ENCODE measurements at regions not wholly inside any gene's neighbourhood (a gene's known extent, or its start where the extent isn't known, plus 50 kb on each side); places are given as distances from the start of the nearest gene placed in this dataset.

GRCh38 chr2:223532712-223533111 is 69.4 kb downstream of the SCG2 start:
- ATAC-seq = no peak
- H3K27ac ChIP-seq = no peak overlapping the region
- 80% methylated on average over 1 of the region's 1 CpG; no CpG with 5 or more reads in 1 of the 2 donors for whole genome bisulfite sequencing, 2 donors (ENCODE audit: low coverage in 1 of 2)
- no peaks in the 10 kb centered on the region for H3K9me3 ChIP-seq
- peaks cover 0 to 8% (median 0%) of the 10 kb centered on the region in 3 donors for H3K4me1 ChIP-seq
- no peaks in the 10 kb centered on the region for H3K36me3 ChIP-seq
- TF ChIP-seq POLR2A (IDR thresholded peaks at IDR 0.05) (no peak), EP300 (IDR thresholded peaks at IDR 0.05) (no peak), POLR2AphosphoS5 (IDR thresholded peaks at IDR 0.05) (no peak), CTCF (IDR thresholded peaks at IDR 0.05) (no peak)
- H3K4me3 ChIP-seq = no peak overlapping the region
- no peaks in the 10 kb centered on the region for H3K27me3 ChIP-seq

- Histone ChIP-seq H3K27ac (no peak overlapping the region), H3K4me1 (peaks cover 5 to 20% (median 10%) of the 10 kb centered on the region in 3 donors), H3K4me3 (no peak overlapping the region), H3K36me3 (no peaks in the 10 kb centered on the region), H3K9me3 (no peaks in the 10 kb centered on the region), H3K27me3 (no peaks in the 10 kb centered on the region)
- no peak for ATAC-seq
- WGBS, 2 donors (ENCODE audit: low coverage in 1 of 2) = 54 to 67% methylated on average over 2 of the region's 2 CpGs
- TF ChIP-seq POLR2AphosphoS5 (IDR thresholded peaks at IDR 0.05) = no peak
- no peak for TF ChIP-seq EP300 (IDR thresholded peaks at IDR 0.05)
- no peak for TF ChIP-seq CTCF (IDR thresholded peaks at IDR 0.05)
- no peak for TF ChIP-seq POLR2A (IDR thresholded peaks at IDR 0.05)
Observed at GRCh38 chr2:223536546-223536945, 65.6 kb downstream of the SCG2 start.

GRCh38 chr2:223537115-223537514 is 65.0 kb downstream of the SCG2 start:
- Histone ChIP-seq H3K36me3 (no peaks in the 10 kb centered on the region), H3K4me3 (no peak overlapping the region), H3K27ac (no peak overlapping the region), H3K27me3 (no peaks in the 10 kb centered on the region), H3K9me3 (no peaks in the 10 kb centered on the region), H3K4me1 (peaks cover 5 to 20% (median 10%) of the 10 kb centered on the region in 3 donors)
- ATAC-seq = no peak
- TF ChIP-seq CTCF (IDR thresholded peaks at IDR 0.05) (no peak), EP300 (IDR thresholded peaks at IDR 0.05) (no peak), POLR2A (IDR thresholded peaks at IDR 0.05) (no peak), POLR2AphosphoS5 (IDR thresholded peaks at IDR 0.05) (no peak)
- WGBS, 2 donors (ENCODE audit: low coverage in 1 of 2) = 0% methylated on average over 1 of the region's 1 CpG; no CpG with 5 or more reads in 1 of the 2 donors

GRCh38 chr2:223537651-223538601 is 64.2 kb downstream of the SCG2 start:
- TF ChIP-seq POLR2A (IDR thresholded peaks at IDR 0.05) (no peak), CTCF (IDR thresholded peaks at IDR 0.05) (no peak), EP300 (IDR thresholded peaks at IDR 0.05) (no peak), POLR2AphosphoS5 (IDR thresholded peaks at IDR 0.05) (no peak)
- Histone ChIP-seq H3K27ac (no peak overlapping the region), H3K27me3 (no peaks in the 10 kb centered on the region), H3K9me3 (no peaks in the 10 kb centered on the region), H3K4me1 (peaks cover 5 to 20% (median 10%) of the 10 kb centered on the region in 3 donors), H3K4me3 (no peak overlapping the region), H3K36me3 (no peaks in the 10 kb centered on the region)
- no peak for ATAC-seq
- 25 to 28% methylated on average over 4 to 5 of the region's 5 CpGs for WGBS, 2 donors (ENCODE audit: low coverage in 1 of 2)
